ENCODE measurements at regions not wholly inside any gene's neighbourhood (a gene's known extent, or its start where the extent isn't known, plus 50 kb on each side); places are given as distances from the start of the nearest gene placed in this dataset.

DNA sequence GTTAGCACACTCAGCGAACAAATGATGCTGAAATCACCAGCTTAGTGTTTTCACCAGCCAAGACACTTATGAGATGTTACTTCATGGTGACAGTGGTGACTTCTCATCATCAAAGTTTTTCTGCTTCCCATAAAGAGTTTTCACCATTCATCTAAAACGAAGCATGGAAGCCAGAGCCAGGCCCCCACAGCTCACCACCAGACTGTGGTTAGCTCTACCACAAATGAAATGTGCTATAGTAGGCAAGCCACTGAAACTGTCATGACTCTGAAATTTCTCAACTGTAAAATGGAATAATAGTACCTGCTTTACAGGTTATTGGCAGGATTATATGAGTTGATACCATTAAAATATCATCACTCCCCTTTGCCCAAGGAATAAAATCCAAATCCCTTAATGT, 56.4 kb upstream of the HHIP start:
- Histone ChIP-seq H3K4me3 (ENCODE audit: extremely low read depth, insufficient read depth, low read length, poor library complexity, severe bottlenecking) (no peak overlapping the region), H3K36me3 (ENCODE audit: control insufficient read depth, insufficient read depth, low read length) (no peaks in the 10 kb centered on the region), H3K27ac (ENCODE audit: low read depth, low read length, severe bottlenecking) (no peak overlapping the region), H3K9me3 (ENCODE audit: control insufficient read depth, low read length) (no peaks in the 10 kb centered on the region), H3K4me1 (ENCODE audit: control insufficient read depth, insufficient read depth, low read length, poor library complexity, severe bottlenecking) (no peaks in the 10 kb centered on the region)
- WGBS, 2 experiments (ENCODE audit: insufficient coverage in 2 of 2): no CpG with 5 or more reads among the region's 2 CpGs

DNA sequence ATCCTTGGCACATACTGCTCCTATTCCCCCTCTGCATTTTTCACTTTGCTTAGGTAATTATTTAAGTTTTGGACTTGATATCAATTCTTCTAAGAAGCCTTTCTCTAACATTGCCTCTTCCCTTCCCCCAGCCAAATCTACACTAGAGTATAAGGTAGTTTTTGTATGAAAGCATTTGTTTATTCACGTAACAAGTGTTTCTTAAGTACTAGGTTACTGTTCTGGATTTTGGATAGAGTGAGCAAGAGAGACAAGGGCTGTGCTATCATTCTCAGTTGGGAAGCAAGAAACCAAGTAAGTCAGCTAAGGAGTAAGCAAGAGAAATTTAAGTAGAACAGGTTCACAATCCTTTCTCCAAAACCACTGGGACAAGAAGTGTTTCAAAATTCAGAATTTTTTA, 55.9 kb upstream of the HHIP start:
- Histone ChIP-seq H3K9me3 (ENCODE audit: control insufficient read depth, low read length) (no peaks in the 10 kb centered on the region), H3K4me3 (ENCODE audit: extremely low read depth, insufficient read depth, low read length, poor library complexity, severe bottlenecking) (no peak overlapping the region), H3K36me3 (ENCODE audit: control insufficient read depth, insufficient read depth, low read length) (no peaks in the 10 kb centered on the region), H3K27ac (ENCODE audit: low read depth, low read length, severe bottlenecking) (no peak overlapping the region), H3K4me1 (ENCODE audit: control insufficient read depth, insufficient read depth, low read length, poor library complexity, severe bottlenecking) (no peaks in the 10 kb centered on the region)
- no CpG with 5 or more reads among the region's 1 CpG for WGBS, 2 experiments (ENCODE audit: insufficient coverage in 2 of 2)

DNA sequence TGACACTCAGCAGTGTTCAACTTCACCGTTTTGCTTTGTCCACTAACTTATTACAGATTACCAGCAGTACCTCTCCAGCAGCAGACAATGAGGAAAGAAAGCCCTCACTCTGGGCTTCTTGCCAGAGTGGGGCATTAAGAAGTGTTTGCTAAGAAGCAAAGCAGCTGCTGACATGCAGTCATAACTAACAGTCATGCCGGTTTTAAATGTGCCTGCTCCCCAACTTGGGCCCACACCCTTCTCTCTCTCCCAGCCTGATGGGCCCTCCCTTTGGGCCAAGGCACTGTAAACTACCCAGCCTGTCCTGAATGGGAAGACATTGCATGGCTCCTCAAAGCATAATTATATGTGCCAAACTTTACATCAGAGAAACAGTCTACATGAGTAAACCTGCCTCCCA, 54.6 kb upstream of the HHIP start:
- H3K27ac ChIP-seq (ENCODE audit: low read depth, low read length, severe bottlenecking): no peak overlapping the region
- H3K36me3 ChIP-seq (ENCODE audit: control insufficient read depth, insufficient read depth, low read length): no peaks in the 10 kb centered on the region
- WGBS, 2 experiments (ENCODE audit: insufficient coverage in 2 of 2): 100% methylated on average over 1 of the region's 2 CpGs
- H3K9me3 ChIP-seq (ENCODE audit: control insufficient read depth, low read length): no peaks in the 10 kb centered on the region
- H3K4me3 ChIP-seq (ENCODE audit: extremely low read depth, insufficient read depth, low read length, poor library complexity, severe bottlenecking): no peak overlapping the region
- no peaks in the 10 kb centered on the region for H3K4me1 ChIP-seq (ENCODE audit: control insufficient read depth, insufficient read depth, low read length, poor library complexity, severe bottlenecking)

DNA sequence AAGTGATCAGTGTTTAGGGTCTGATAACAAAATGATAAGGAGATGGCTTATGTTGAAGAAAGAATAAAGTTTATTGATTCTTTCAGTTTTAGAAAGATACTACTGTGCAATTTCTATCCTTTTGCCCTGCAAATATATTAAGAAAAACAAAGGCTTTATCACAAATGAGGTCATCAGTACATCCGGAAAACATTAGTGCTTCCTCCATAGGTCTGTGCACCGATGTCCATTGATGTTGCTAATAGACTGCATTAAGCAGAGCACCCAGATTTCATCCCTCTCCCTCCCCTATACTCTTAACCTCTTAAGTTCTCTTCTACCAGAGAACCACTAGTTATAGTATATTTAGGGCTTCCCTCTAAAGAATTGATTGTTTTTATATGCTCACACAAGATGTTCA, 53.7 kb upstream of the HHIP start:
- 76 to 80% methylated on average over 2 of the region's 2 CpGs for WGBS, 2 experiments (ENCODE audit: insufficient coverage in 2 of 2)
- no peaks in the 10 kb centered on the region for H3K36me3 ChIP-seq (ENCODE audit: control insufficient read depth, insufficient read depth, low read length)
- H3K4me3 ChIP-seq (ENCODE audit: extremely low read depth, insufficient read depth, low read length, poor library complexity, severe bottlenecking): no peak overlapping the region
- no peaks in the 10 kb centered on the region for H3K4me1 ChIP-seq (ENCODE audit: control insufficient read depth, insufficient read depth, low read length, poor library complexity, severe bottlenecking)
- no peak overlapping the region for H3K27ac ChIP-seq (ENCODE audit: low read depth, low read length, severe bottlenecking)
- no peaks in the 10 kb centered on the region for H3K9me3 ChIP-seq (ENCODE audit: control insufficient read depth, low read length)

DNA sequence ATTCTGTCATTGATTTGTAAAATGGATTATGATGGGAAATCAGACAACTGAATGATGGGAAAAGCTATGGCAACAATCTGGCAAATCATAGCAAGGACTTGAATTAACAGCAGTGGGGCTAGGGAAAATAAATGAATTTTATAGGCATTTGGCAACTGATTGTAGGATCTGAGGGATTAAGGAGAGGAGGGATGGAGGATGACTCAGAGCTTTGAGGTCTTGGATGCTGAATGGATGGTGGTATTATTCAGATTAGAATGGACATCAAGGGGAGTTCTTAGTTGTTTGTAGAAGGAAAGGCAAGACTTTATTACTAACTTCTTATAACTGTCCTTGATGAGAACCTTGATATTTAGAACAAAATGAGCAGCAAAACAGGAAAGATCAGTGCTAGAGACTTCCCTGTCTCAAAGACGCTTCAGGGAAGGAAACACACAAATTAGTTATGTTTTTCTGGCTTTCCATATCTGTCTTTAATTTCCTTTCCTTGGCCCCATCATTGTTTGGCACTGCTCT, 51.4 kb upstream of the HHIP start:
- Histone ChIP-seq H3K4me1 (ENCODE audit: control insufficient read depth, insufficient read depth, low read length, poor library complexity, severe bottlenecking) (no peaks in the 10 kb centered on the region), H3K9me3 (ENCODE audit: control insufficient read depth, low read length) (no peaks in the 10 kb centered on the region), H3K36me3 (ENCODE audit: control insufficient read depth, insufficient read depth, low read length) (no peaks in the 10 kb centered on the region), H3K27ac (ENCODE audit: low read depth, low read length, severe bottlenecking) (no peak overlapping the region), H3K4me3 (ENCODE audit: extremely low read depth, insufficient read depth, low read length, poor library complexity, severe bottlenecking) (no peak overlapping the region)
- no CpG with 5 or more reads among the region's 1 CpG for WGBS, 2 experiments (ENCODE audit: insufficient coverage in 2 of 2)

DNA sequence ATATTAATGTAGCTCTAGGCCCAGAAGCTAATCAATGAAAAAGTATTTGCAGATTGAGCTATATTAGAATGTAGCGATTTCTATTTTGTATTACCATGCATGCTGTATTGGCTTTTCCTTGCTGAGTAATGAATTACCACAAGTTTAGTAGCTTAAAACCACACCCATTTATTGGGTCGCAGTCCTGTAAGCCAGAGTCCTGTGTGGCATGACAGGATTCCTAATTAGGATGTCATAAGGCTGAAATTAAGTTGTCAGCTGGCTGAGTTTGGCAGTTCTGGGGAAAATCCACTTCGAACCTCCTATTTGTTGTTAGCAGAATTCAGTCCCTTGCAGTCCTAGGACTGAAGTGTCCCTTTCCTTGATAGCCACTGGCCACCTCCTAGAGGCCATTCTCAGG, 50.3 kb upstream of the HHIP start:
- H3K4me1 ChIP-seq (ENCODE audit: control insufficient read depth, insufficient read depth, low read length, poor library complexity, severe bottlenecking): no peaks in the 10 kb centered on the region
- no peak overlapping the region for H3K27ac ChIP-seq (ENCODE audit: low read depth, low read length, severe bottlenecking)
- no peaks in the 10 kb centered on the region for H3K36me3 ChIP-seq (ENCODE audit: control insufficient read depth, insufficient read depth, low read length)
- WGBS, 2 experiments (ENCODE audit: insufficient coverage in 2 of 2): 78 to 100% methylated on average over 1 to 2 of the region's 3 CpGs
- no peaks in the 10 kb centered on the region for H3K9me3 ChIP-seq (ENCODE audit: control insufficient read depth, low read length)
- no peak overlapping the region for H3K4me3 ChIP-seq (ENCODE audit: extremely low read depth, insufficient read depth, low read length, poor library complexity, severe bottlenecking)

Measured in mesodermal cell (in vitro differentiated cells).